Iris pigment epithelial cell (primary cell): ENCODE measurements at regions not wholly inside any gene's neighbourhood (a gene's known extent, or its start where the extent isn't known, plus 50 kb on each side); places are given as distances from the start of the nearest gene placed in this dataset.

Source experiments
- DNase-seq: peaks from one replicate; pipeline ENCODE4 v3.0.0-alpha.2; 2011; ENCODE audit warnings: low read depth

DNA sequence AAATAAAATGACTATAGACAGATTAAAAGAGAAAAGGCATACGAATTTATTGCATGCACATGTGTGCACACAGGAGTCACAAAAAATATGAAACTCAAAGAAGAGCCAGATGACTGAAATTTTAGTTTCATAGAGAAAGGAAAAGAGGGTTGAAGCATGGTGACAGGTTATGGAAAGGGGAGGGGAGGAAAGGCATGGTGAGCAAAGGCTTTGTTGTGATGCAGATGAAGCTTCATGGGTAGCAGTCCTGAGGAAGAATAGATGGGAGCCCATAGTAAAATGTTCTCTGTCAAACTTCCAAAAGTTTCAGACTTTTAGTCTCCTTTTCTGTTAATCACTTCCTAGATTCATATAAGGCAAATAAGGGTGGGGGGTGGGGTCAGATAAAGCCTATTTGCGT is 612.7 kb upstream of the ATP2B1 start:
- DNase-seq, result no peak

DNA sequence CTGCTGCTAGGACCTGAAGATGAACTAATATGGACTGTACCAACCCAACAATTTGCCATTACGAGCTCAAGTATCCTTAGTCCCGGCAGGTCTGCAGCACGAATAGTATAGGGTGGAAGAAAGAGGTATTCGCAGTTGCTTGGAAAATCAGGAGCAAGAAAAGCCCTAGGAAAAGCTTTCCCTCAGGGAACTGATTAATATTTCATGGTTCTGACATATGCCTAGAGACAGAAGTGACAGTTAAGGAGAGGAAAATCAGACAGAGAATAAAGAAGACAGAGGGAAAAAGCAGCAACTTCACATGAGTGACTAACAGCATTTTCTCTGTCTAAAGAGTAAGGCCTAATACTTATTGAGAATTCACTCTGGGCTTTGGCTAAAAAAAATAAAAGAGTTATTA is 602.9 kb upstream of the ATP2B1 start:
- no peak for DNase-seq

DNA sequence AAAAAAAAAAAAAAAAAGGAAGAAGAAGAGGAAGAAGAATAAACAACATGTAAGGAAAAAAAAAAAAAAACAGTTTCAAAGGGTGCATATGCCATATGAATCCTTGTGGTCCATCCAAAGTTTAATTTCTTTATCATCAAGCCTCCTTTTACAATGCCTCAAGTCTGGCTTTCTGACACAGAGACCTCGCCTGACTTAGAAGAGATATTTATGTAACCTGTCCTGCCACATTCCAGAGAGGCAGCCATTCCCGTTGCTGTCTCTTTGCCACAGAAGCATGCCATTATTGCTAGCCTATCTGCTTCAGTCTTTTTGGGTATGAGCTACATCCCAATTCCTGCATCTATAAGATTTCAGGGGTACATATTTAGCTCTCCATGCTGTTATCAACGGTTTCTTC is 596.7 kb upstream of the ATP2B1 start:
- DNase-seq, result no peak

DNA sequence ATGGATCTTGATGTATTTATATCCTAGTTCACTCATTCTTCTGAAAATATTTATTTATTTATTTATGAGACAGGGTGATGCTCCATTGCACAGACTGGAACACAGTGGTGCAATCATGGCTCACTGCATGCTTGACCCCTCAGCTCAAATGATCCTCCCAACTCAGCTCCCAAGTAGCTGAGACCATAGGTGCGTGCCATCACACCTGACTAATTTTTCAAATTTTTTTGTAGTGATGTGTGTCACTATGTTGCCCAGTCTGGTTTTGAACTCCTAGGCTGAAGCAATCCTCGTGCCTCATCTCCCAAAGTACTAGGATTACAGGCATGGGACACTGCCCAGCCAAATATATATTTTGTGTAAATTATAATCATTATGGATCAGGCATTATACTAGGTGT is 595.6 kb upstream of the ATP2B1 start:
- DNase-seq, result no peak

DNA sequence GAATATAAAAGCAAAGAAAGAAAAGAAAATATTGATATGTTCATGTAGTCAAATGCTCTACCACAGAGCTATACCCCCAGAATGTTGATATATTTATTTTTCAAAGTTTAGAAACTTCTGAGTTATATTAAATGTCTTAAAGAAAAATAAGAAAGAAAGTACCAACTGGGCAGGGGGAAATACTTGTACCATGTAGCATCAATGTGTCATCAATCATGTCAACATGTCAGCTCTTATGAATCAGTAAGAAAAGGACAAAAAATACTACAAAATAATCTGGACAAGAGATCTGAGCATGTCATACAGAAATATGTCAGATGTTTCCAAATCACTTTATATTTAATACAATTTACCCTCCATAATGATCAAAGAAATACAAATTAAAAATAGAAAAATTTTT is 595.1 kb upstream of the ATP2B1 start:
- no peak for DNase-seq

DNA sequence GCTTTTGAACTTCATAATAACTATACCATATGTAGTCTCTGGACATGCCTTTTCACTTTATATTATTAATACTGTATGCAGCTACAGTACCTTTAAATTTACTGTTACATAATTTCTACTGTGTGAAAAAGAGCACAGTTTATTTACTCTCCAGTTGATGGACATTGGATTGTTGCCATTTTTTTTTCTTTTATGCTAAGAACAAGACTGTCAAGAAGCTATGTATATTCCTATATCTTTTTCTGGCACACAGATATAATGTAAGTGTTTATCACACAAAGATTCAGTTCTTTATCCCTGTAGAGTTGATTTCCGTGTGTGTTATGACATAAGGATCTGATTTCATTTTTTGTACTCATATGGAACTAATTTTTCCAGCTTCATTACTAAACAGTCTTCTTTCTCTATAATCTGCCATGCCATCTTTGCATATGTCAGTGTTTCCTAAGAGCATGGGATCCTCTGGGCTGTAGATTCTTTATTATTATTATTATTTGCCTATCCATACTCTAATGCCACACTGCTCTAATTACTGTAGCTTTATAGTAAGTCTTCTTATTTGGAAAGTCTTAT is 593.0 kb upstream of the ATP2B1 start:
- no peak for DNase-seq

DNA sequence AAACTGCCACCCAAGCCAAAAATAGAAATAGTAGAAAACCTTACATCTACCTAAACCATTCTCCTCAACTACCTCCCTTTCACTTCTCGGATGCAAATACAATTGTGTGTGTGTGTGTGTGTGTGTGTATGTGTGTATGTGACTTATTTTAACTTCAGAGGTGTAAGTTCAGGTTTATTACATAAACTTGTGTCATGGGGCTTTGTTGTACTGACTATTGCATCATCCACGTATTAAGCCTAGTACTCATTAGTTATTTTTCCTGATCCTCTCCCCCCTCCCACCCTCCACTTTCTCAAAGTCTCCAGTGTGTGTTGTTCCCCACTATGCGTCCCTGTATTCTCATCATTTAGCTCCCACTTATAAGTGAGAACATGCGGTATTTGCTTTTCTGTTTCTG is 592.5 kb upstream of the ATP2B1 start:
- DNase-seq, result no peak

DNA sequence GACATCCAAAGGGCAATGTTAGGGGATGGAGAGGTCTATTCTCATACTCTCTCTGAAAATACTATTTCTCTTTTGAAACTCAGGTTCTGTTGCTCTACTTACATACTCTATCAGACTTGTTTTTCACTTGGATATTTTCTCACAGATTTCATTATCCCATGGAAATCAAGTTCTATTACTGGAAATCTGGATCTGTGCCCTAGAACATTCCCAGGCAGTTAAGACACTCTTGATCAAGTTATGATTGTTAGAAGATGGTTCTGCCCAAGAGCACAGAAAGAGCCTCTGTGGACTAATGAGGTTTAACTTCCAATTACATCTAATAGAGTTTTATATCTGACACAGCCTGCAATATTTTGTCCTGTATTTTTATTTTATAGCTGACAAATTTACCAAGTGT is 591.0 kb upstream of the ATP2B1 start:
- no peak for DNase-seq

DNA sequence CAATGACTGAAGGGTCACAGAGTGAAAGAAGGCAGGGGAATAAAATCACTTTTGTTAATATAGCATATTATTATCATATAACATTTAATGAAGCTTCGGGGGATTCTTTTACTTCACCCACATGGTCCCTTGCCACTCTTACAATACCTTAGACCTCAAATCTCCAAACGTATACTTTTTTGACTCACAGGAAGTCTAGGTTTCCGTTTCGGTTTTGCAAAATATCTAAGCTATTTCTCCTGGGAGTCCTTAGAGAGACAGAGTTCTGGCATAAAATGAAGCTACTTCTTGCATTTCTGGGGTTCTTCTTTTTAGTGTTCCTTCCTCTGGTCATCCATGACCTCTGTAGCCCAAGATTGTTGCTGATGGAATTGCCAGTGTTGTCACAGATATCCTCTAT is 590.5 kb upstream of the ATP2B1 start:
- DNase-seq, result no peak

DNA sequence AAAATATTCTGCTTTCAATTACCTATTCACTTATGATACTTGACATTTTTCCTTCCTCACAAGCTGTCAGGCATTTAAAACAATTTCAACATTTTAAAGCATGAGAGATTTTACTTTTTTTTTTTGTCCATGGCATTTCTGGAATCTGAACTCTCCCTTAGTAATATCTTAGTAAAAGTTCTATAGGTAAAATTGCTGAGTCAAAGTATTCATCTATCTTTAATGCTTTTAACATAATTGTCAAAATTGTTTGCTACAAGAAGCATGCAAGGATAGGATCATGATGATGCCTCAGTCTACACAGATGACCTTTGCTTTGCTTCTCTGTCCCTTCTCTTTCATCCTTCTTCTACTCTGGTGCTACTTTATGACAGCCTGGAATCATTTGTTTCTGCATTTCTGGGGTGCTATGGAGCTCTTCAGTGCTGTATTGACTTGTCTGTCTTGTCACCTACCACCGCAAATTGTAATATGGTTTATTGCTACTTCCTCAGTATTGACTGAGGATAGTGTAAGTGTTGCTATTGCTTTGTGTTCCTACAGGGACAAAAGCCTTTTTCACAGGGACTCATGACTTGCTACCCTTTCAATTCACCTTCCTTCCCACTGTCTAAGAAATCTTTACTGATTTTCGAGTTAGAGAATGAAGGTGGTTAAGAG is 589.8 kb upstream of the ATP2B1 start:
- no peak for DNase-seq

DNA sequence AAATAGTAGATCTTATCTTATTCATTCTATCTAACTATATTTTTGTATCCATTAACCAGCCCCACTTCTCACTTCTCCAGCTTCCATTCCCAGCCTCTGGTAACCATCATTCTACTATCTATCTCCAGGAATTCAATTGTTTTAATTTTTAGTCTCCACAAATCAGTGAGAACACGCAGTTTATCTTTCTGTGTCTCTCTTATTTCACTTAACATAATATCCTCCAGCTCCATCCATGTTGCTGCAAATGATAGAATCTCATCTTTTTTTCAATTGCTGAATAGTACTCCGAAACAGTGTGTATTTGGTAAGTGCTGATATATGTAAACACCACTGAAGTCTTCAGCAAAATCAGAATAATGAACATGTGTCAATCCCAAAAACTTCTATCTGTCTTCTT is 587.2 kb upstream of the ATP2B1 start:
- DNase-seq, result no peak

DNA sequence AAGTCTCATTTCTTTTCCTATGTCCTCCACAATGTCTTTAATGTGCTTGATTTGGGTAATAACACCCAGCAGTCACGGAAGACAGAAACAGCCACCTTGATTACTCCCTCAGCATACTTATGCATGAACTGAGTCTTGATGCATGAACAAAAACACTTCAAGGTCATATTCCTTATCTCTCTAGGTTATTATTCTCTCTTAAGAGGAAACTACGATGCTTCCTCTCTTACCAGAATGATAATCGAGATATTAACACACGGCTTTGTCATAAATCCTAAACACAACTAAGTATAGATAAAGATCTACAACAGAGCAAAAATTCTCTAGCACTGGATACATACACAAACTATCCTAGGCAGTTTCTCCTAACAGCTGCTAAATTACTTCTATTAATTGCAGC is 583.5 kb upstream of the ATP2B1 start:
- no peak for DNase-seq

DNA sequence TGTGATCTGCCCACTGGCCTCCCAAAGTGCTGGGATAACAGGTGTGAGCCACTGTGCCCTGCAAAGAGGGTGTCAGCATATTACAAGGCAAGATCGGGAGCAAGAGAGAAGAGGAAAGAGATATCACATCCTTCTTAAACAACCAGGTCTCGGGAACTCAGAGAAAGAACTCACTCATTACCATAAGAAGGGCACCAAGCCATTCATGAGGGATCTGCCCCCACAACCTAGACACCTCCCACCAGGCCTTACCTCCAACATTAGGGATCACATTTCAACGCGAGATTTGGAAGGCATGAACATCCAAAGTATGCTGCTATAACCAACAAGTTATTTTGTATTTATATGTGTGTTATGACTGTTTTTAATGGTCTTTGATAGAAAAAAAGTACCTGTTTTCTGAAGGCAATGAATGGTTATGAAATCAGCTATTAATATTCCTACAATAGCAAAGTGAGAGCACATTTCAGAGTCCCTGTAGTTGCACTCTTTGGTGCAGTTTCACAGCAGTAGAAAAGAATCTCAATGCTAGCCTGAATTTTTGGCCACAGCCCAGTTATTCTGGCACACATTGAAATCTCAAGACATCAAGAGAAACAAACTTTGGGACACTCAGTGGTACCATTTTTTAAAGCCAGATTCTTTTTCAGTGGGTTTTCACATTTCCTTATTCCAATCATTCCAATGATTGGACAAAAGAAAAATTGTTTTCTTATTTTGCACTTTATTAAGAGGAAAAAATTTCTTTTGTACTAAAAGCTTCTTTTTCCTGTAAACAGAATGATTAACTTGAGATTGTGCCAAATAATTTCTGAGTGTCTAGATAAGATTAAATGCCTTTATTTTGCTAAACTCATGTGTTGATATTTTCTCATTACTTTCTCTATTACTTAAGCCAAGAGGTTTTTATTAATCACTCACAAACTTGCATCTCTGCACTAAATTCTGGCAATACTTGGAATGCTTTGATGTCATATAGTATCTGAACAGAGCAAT is 582.6 kb upstream of the ATP2B1 start:
- no peak for DNase-seq

DNA sequence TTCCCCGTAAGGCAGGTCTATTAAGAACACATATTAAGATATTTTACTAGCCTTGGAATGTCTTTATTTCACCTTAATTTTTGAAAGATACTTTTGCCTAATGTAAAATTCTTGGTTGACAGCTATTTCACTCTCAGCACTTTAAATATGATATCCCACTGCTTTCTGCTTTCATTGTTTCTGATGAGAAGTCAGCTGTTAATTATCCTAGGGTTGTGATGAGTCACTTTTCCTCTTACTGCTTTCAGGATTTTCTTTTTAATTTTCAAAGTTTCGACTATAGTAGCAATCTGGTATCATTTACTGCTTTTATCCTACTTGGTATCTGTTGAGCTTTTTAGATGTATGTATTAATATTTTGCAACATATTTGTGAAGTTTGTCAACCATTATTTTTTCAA is 578.9 kb upstream of the ATP2B1 start:
- DNase-seq, result no peak

DNA sequence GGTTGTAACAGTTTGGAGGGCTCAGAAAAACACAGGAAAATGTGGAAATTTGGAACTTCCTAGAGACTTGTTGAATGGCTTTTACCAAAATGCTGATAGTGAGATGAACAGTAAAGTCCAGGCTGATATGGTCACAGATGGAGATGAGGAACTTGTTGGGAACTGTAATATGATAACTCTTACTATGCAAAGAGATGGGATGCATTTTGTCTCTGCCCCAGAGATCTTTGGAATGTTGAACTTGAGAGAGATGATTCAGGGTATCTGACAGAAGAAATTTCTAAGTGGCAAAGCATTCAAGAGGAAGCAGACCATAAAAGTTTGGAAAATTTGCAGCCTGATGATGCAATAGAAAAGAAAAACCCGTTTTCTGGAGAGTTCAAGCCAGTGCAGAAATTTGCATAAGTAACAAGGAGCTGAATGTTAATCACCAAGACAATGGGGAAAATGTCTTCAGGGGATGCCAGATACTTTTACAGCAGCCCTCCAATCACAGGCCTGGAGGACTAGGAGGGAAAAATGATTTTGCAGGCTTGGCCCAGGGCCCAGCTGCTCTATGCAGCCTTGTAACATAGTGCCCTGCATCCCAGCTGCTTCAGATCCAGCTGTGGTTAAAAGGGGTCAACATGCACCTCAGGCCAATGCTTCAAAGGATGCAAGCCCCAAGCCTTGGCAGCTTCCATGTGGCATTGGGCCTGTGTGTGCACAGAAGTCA is 572.7 kb upstream of the ATP2B1 start:
- no peak for DNase-seq

DNA sequence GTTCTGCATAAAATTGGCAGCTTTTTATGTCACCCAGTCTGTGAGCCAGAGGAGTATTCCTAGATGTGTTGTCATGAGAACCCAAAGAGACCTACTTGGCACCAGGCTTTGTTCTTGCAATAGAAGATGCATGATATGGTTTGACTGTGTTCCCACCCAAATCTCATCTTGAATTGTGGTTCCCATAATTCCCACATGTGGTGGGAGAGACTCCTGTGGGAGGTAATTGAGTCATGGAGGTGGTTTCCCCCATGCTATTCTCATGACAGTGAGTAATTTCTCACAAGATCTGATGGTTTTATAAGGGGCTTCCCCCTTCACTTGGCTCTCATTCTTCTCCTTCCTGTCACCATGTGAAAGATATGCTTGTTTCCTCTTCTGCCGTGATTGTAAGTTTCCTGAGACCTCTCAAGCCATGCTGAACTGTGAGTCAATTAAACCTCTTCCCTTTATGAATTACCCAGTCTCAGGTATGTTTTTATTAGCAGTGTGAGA is 572.0 kb upstream of the ATP2B1 start:
- DNase-seq, result no peak

DNA sequence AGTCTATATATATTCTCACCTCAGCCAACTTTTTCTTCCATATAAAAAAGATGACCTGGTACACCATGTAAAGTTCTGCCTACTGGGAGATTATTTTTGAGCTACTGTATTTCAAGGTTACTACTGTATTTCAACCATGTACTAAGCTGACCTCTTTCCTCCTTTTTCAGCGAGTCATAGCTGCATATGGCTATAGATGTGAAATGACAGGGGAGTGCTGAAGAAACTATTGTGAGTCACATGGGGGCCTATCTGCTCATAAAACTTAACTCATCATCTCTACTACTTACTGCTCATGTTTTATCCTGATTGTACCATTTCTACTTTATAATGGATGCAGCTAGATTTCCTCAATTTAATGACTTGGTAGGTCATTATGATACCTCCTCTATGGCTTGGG is 571.4 kb upstream of the ATP2B1 start:
- peak; percentile 10 for DNase-seq

DNA sequence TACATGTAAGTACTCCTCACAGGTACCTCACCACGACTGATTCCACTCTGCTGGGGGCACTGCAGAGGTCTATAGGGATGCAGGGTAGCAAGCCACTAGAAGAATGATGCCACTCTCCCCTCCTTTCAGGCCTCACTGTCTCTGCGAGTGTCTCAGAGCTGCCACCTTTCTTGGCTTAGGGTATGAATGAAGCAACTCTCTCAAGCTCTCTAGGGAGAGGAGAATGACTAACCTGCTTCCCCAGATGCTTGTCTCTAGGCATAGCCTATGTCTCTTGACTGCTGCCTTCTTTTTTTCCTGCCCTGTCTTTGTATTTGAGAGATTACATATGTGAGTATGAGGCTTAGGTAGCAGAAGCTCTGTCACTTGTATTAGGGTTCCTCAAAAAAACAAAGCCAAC is 566.5 kb upstream of the ATP2B1 start:
- no peak for DNase-seq

DNA sequence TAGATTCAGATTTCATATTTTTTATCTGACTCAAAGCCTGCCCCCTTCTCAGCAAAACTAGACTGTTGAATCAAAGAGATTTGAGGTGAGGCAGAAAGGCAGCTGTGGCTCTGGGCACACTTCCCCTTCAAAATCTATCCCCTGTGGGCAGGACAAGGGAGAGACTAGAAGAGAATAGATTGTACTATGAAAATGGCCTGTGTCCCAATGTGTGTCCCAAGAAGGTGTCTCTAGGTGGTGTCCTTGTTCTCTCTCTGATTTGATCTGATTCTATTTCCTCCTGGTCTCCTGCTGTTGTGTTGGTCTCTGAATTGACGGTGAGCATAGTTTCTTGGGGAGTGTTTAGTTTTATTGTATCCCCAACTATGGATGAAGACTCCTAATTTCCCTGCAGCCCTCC is 565.8 kb upstream of the ATP2B1 start:
- DNase-seq, result no peak

DNA sequence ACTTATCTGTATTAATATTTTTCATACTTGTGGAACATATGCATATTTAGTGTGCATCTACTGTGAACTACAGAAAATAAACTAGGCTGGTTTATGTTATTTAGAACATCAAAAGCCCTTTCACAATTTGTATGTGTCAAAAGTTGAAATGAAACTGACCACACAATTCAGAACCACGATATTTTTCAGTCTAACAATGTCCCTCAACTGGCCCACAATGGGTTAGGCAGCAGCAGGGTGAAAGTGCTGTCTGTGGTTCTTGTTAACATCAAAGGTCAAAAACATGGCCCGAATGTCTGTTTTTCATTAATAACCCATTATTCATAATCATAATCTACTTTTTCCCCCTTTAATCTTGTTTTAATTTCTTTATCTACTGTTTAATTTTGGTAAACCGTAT is 559.9 kb upstream of the ATP2B1 start:
- no peak for DNase-seq

DNA sequence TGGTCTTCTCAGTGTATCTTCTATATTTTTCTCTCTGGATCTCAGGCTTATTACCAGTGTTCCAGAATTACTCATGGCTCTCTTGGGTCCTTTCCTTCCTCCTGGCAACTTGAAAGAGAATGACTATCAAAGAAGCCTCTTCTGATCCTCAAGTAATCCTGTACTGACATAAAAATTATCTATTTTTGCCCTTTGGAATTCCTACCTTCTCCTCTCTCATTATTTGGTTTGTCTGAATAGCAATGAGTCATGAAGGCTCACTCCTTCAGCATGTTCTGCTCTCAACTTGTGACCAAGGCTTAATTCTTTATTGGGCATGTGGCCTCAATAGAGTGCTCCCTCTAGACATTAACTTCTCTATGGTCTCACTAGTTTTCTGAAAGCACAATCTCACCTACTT is 553.6 kb upstream of the ATP2B1 start:
- peak; percentile 12 for DNase-seq

DNA sequence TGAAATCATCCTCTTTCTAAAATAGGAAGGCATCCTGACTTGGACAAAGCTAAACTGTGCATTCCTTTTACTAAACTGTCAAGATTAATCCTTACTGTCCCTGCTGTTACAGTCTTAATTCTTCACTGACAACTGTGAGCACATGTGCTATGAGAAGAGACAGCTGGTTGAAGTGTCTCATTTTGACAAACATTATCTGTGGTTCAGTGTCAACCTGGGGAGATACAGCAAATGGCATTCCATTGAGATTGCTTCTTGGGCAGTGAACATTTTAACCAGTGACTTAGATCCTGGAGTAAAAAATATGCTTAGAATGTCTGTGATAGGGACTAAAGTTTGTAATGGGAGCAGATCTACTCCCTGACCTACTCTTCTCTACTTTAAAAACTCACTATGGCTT is 552.6 kb upstream of the ATP2B1 start:
- no peak for DNase-seq
